Activated CD8-positive, alpha-beta T cell treated with anti-CD3 and anti-CD28 coated beads for 36 hours (primary cell): ENCODE measurements at regions not wholly inside any gene's neighbourhood (a gene's known extent, or its start where the extent isn't known, plus 50 kb on each side); places are given as distances from the start of the nearest gene placed in this dataset.

Experiments
- ATAC-seq: fragments of 200-7000 bp; cut with Tn5 transposase; one replicate; pipeline ENCODE4 v1.10.0; 2021; ENCODE audit warnings: mild to moderate bottlenecking, moderate library complexity
- CTCF ChIA-PET: fragments of 350-600 bp; sonication (Branson Sonifier 250); formaldehyde crosslinking; loops from one replicate; lab custom pipeline; 2021; ENCODE audit warnings: antibody characterized with exemption; lab: Charles Lee
- POLR2A ChIA-PET: fragments of 350-600 bp; sonication (Branson Sonifier 250); formaldehyde crosslinking; loops from one replicate; lab custom pipeline; 2021; ENCODE audit warnings: antibody characterized with exemption; lab: Charles Lee
- DNase-seq: peaks from one replicate; pipeline ENCODE4 v3.0.0-alpha.2; 2020
- H3K27ac Mint-ChIP-seq: one replicate; pipeline ENCODE4 v1.8.0; 2021; ENCODE audit warnings: mild to moderate bottlenecking, mixed read lengths
- H3K27me3 Mint-ChIP-seq: one replicate; pipeline ENCODE4 v1.8.0; 2021; ENCODE audit warnings: mixed read lengths
- H3K36me3 Mint-ChIP-seq: one replicate; pipeline ENCODE4 v1.8.0; 2021; ENCODE audit warnings: low read depth, mixed read lengths
- H3K4me1 Mint-ChIP-seq: one replicate; pipeline ENCODE4 v1.8.0; 2021; ENCODE audit warnings: low read depth, mixed read lengths
- H3K4me3 Mint-ChIP-seq: one replicate; pipeline ENCODE4 v1.8.0; 2021; ENCODE audit warnings: mild to moderate bottlenecking, moderate library complexity, mixed read lengths
- H3K9me3 Mint-ChIP-seq: one replicate; pipeline ENCODE4 v1.8.0; 2021; ENCODE audit warnings: mixed read lengths
- intact Hi-C: fragments of 100-400 bp; cut with micrococcal nuclease; formaldehyde crosslinking; loops from one replicate; pipeline ENCODE4 v1.10.0; 2022
- TF ChIP-seq, protein P1 (sequence below): fragments of 200-600 bp; IDR thresholded peaks from one replicate; pipeline ENCODE4 v1.8.0; 2022; ENCODE audit warnings: antibody characterized with exemption, mild to moderate bottlenecking

DNA sequence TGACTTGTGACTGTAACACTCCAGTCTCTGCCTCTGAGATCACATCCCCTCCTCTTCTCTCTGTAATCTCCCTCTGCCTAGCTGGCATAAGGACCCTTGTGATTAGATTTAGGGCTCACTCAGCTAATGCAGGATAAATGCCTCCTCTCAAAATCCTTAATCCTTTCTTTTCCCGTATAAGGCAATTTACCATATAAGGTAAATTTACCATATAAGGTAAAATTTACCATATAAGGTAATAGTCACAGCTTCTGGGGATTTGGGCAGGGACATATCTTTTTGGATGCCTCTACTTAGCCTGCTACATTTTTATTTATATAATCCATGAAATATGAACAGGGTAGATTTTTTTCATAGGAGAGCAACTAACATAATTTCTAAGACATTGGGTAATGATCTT is 318.0 kb upstream of the PUM3 start:
- ChIA-PET POLR2A (no interaction called here), CTCF (no interaction called here)
- DNase-seq, result no peak
- H3K9me3 Mint-ChIP-seq, result no peaks in the 10 kb centered on the region
- no peak for ATAC-seq
- peaks cover 13% of the 10 kb centered on the region for H3K27me3 Mint-ChIP-seq
- H3K27ac Mint-ChIP-seq, result no peak overlapping the region
- no peak overlapping the region for H3K4me3 Mint-ChIP-seq
- TF ChIP-seq, protein P1, sequence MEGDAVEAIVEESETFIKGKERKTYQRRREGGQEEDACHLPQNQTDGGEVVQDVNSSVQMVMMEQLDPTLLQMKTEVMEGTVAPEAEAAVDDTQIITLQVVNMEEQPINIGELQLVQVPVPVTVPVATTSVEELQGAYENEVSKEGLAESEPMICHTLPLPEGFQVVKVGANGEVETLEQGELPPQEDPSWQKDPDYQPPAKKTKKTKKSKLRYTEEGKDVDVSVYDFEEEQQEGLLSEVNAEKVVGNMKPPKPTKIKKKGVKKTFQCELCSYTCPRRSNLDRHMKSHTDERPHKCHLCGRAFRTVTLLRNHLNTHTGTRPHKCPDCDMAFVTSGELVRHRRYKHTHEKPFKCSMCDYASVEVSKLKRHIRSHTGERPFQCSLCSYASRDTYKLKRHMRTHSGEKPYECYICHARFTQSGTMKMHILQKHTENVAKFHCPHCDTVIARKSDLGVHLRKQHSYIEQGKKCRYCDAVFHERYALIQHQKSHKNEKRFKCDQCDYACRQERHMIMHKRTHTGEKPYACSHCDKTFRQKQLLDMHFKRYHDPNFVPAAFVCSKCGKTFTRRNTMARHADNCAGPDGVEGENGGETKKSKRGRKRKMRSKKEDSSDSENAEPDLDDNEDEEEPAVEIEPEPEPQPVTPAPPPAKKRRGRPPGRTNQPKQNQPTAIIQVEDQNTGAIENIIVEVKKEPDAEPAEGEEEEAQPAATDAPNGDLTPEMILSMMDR, result no peak
- intact Hi-C loops, result no loop called here
- H3K4me1 Mint-ChIP-seq, result no peaks in the 10 kb centered on the region
- H3K36me3 Mint-ChIP-seq, result no peaks in the 10 kb centered on the region

DNA sequence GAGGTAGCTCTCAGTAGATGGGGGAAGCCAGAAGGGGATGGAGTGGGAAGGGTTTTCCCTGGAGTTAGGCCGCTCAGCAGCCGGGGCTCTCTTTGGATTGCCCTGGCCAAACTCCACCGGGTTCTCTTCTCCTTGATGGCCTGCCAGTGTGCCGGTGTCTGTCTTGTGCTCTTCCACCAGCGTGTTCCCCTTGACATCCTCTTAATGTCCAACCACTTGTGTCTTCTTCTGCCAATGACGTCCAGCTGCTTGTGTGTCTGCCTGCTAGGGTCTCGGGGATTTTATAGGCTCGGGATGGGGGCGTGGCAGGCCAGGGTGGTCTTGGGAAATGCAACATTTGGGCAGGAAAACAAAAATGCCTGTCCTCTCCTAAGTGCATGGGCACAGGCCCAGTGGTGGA is 313.1 kb upstream of the PUM3 start:
- H3K27ac Mint-ChIP-seq, result no peak overlapping the region
- TF ChIP-seq, protein P1, result no peak
- ATAC-seq (no peak), DNase-seq (no peak)
- ChIA-PET CTCF (no interaction called here), POLR2A (no interaction called here)
- no peaks in the 10 kb centered on the region for H3K36me3 Mint-ChIP-seq
- H3K4me3 Mint-ChIP-seq, result no peak overlapping the region
- intact Hi-C loops, result no loop called here
- H3K9me3 Mint-ChIP-seq, result no peaks in the 10 kb centered on the region
- peaks cover 10% of the 10 kb centered on the region for H3K27me3 Mint-ChIP-seq
- no peaks in the 10 kb centered on the region for H3K4me1 Mint-ChIP-seq

GRCh38 chr9:3151672-3152576 is 308.0 kb upstream of the PUM3 start:
- no peak for DNase-seq
- intact Hi-C loops, result no loop called here
- Mint-ChIP-seq H3K27me3 (peaks cover 6% of the 10 kb centered on the region), H3K36me3 (no peaks in the 10 kb centered on the region), H3K4me3 (no peak overlapping the region), H3K4me1 (no peaks in the 10 kb centered on the region), H3K27ac (no peak overlapping the region), H3K9me3 (no peaks in the 10 kb centered on the region)
- ChIA-PET CTCF (interaction anchor here (1.0 kb wide), 1 partner anchor 962 kb away, joined by 3 read pairs; no protein-coding TSS in a partner anchor), POLR2A (interaction anchor here (1.0 kb wide), 1 partner anchor 217 kb away, joined by 3 read pairs; no protein-coding TSS in a partner anchor)
- ATAC-seq, result no peak
- TF ChIP-seq, protein P1, result no peak

- intact Hi-C loops, result no loop called here
- Mint-ChIP-seq H3K27me3 (peaks cover 3% of the 10 kb centered on the region), H3K4me3 (no peak overlapping the region), H3K9me3 (no peaks in the 10 kb centered on the region), H3K36me3 (no peaks in the 10 kb centered on the region), H3K27ac (no peak overlapping the region), H3K4me1 (no peaks in the 10 kb centered on the region)
- TF ChIP-seq, protein P1, result no peak
- POLR2A ChIA-PET, result no interaction called here
- ATAC-seq (no peak), DNase-seq (no peak)
- CTCF ChIA-PET, result no interaction called here
These were observed 306.2 kb upstream of the PUM3 start for GRCh38 chr9:3150074-3150473.
